ENCODE measurements at regions not wholly inside any gene's neighbourhood (a gene's known extent, or its start where the extent isn't known, plus 50 kb on each side); places are given as distances from the start of the nearest gene placed in this dataset.

DNA sequence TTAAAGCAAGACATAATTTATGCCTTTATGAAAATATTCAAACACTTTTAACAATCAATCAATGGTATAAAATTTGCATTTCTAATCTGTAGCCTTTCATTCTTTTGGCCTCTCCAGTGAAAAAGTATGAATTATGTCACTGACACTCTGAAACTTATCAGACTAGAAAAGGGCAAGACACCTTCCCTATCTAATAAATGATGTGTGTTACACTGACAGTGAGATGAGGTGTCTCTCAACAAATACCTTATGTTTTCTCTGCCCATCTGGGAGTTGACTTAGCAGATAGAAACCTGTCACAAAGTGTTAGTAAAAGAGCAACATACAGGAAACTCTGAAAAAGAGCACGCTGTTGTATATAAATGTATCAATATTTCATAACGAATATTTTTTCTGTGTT, 94.2 kb upstream of the TECRL start:
- Histone ChIP-seq H3K9me3 (ENCODE audit: insufficient read depth, low read length, severe bottlenecking) (no peaks in the 10 kb centered on the region), H3K4me2 (ENCODE audit: insufficient read depth, low read length) (no peak overlapping the region), H2AFZ (ENCODE audit: low read depth, low read length) (no peak overlapping the region), H3K27me3 (ENCODE audit: insufficient read depth, low read length, poor library complexity) (no peaks in the 10 kb centered on the region), H3K27ac (ENCODE audit: low read length) (no peak overlapping the region), H3K79me2 (ENCODE audit: insufficient read depth, low read length) (no peaks in the 10 kb centered on the region), H3K4me1 (ENCODE audit: insufficient read depth, low read length) (no peaks in the 10 kb centered on the region), H3K36me3 (ENCODE audit: insufficient read depth, low read length) (no peaks in the 10 kb centered on the region), H3K4me3 (ENCODE audit: low read depth in 1 of 2, low read length in 2 of 2) (no peak overlapping the region), H3K9ac (ENCODE audit: low read depth, low read length) (no peak overlapping the region), H4K20me1 (ENCODE audit: insufficient read depth, low read length) (no peaks in the 10 kb centered on the region)
- DNase-seq (no peak), ATAC-seq (ENCODE audit: insufficient read depth, low read depth) (no peak)
- no peak for TF ChIP-seq EZH2 (IDR thresholded peaks at IDR 0.05; ENCODE audit: borderline replicate concordance, low read depth, low read length, severe bottlenecking)
- TF ChIP-seq, protein P1, sequence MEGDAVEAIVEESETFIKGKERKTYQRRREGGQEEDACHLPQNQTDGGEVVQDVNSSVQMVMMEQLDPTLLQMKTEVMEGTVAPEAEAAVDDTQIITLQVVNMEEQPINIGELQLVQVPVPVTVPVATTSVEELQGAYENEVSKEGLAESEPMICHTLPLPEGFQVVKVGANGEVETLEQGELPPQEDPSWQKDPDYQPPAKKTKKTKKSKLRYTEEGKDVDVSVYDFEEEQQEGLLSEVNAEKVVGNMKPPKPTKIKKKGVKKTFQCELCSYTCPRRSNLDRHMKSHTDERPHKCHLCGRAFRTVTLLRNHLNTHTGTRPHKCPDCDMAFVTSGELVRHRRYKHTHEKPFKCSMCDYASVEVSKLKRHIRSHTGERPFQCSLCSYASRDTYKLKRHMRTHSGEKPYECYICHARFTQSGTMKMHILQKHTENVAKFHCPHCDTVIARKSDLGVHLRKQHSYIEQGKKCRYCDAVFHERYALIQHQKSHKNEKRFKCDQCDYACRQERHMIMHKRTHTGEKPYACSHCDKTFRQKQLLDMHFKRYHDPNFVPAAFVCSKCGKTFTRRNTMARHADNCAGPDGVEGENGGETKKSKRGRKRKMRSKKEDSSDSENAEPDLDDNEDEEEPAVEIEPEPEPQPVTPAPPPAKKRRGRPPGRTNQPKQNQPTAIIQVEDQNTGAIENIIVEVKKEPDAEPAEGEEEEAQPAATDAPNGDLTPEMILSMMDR (IDR thresholded peaks at IDR 0.05; ENCODE audit: borderline replicate concordance, extremely low read depth, low read length, poor library complexity, severe bottlenecking), result no peak

- ATAC-seq (ENCODE audit: insufficient read depth, low read depth), result no peak
- H3K27ac ChIP-seq (ENCODE audit: low read length), result no peak overlapping the region
- no peaks in the 10 kb centered on the region for H3K36me3 ChIP-seq (ENCODE audit: insufficient read depth, low read length)
- no peaks in the 10 kb centered on the region for H3K27me3 ChIP-seq (ENCODE audit: insufficient read depth, low read length, poor library complexity)
- H3K9ac ChIP-seq (ENCODE audit: low read depth, low read length), result no peak overlapping the region
- H3K79me2 ChIP-seq (ENCODE audit: insufficient read depth, low read length), result no peaks in the 10 kb centered on the region
- H3K4me3 ChIP-seq (ENCODE audit: low read depth in 1 of 2, low read length in 2 of 2), result no peak overlapping the region
- H3K9me3 ChIP-seq (ENCODE audit: insufficient read depth, low read length, severe bottlenecking), result no peaks in the 10 kb centered on the region
- H3K4me1 ChIP-seq (ENCODE audit: insufficient read depth, low read length), result no peaks in the 10 kb centered on the region
- no peak overlapping the region for H2AFZ ChIP-seq (ENCODE audit: low read depth, low read length)
- no peak overlapping the region for H3K4me2 ChIP-seq (ENCODE audit: insufficient read depth, low read length)
- no peak for TF ChIP-seq EZH2 (IDR thresholded peaks at IDR 0.05; ENCODE audit: borderline replicate concordance, low read depth, low read length, severe bottlenecking)
- TF ChIP-seq, protein P1 (IDR thresholded peaks at IDR 0.05; ENCODE audit: borderline replicate concordance, extremely low read depth, low read length, poor library complexity, severe bottlenecking), result no peak
- DNase-seq, result no peak
- H4K20me1 ChIP-seq (ENCODE audit: insufficient read depth, low read length), result no peaks in the 10 kb centered on the region
These were observed 88.2 kb upstream of the TECRL start for GRCh38 chr4:64497491-64497890.

- DNase-seq, result no peak
- no peak overlapping the region for H2AFZ ChIP-seq (ENCODE audit: low read depth, low read length)
- no peaks in the 10 kb centered on the region for H3K4me1 ChIP-seq (ENCODE audit: insufficient read depth, low read length)
- no peaks in the 10 kb centered on the region for H3K9me3 ChIP-seq (ENCODE audit: insufficient read depth, low read length, severe bottlenecking)
- no peaks in the 10 kb centered on the region for H3K27me3 ChIP-seq (ENCODE audit: insufficient read depth, low read length, poor library complexity)
- no peaks in the 10 kb centered on the region for H4K20me1 ChIP-seq (ENCODE audit: insufficient read depth, low read length)
- no peaks in the 10 kb centered on the region for H3K36me3 ChIP-seq (ENCODE audit: insufficient read depth, low read length)
- H3K27ac ChIP-seq (ENCODE audit: low read length), result no peak overlapping the region
- ATAC-seq (ENCODE audit: insufficient read depth, low read depth), result no peak
- no peaks in the 10 kb centered on the region for H3K79me2 ChIP-seq (ENCODE audit: insufficient read depth, low read length)
- no peak overlapping the region for H3K4me3 ChIP-seq (ENCODE audit: low read depth in 1 of 2, low read length in 2 of 2)
- TF ChIP-seq, protein P1 (IDR thresholded peaks at IDR 0.05; ENCODE audit: borderline replicate concordance, extremely low read depth, low read length, poor library complexity, severe bottlenecking), result no peak
- TF ChIP-seq EZH2 (IDR thresholded peaks at IDR 0.05; ENCODE audit: borderline replicate concordance, low read depth, low read length, severe bottlenecking), result no peak
- H3K9ac ChIP-seq (ENCODE audit: low read depth, low read length), result no peak overlapping the region
- H3K4me2 ChIP-seq (ENCODE audit: insufficient read depth, low read length), result no peak overlapping the region
These were observed 86.7 kb upstream of the TECRL start for GRCh38 chr4:64495946-64496345.

DNA sequence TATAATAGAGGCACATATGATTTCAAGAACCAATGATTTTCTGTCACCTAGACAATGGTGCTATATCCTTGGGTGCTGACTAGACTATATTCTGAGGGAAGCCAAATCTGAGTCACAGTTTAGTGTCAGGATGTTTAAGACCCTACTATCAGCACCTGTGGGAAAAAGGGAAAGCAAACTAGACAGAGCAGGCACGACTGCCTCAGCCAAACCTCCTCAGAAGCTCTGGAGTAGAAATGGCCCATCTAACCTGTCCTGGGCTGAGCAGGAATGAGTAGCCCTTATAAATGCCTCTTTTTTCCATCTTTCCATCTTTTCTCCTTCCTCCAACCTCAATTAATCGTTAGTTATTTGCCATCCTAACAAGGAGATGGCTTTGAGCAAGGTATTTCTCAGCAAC, 80.4 kb upstream of the TECRL start:
- no peak overlapping the region for H2AFZ ChIP-seq (ENCODE audit: low read depth, low read length)
- no peaks in the 10 kb centered on the region for H3K4me1 ChIP-seq (ENCODE audit: insufficient read depth, low read length)

More for the DNA sequence above, 80.4 kb upstream of the TECRL start:
- H3K4me2 ChIP-seq (ENCODE audit: insufficient read depth, low read length), result no peak overlapping the region
- no peak overlapping the region for H3K4me3 ChIP-seq (ENCODE audit: low read depth in 1 of 2, low read length in 2 of 2)
- H3K27ac ChIP-seq (ENCODE audit: low read length), result no peak overlapping the region
- no peak for ATAC-seq (ENCODE audit: insufficient read depth, low read depth)
- no peak overlapping the region for H3K9ac ChIP-seq (ENCODE audit: low read depth, low read length)
- H3K36me3 ChIP-seq (ENCODE audit: insufficient read depth, low read length), result no peaks in the 10 kb centered on the region
- TF ChIP-seq, protein P1 (IDR thresholded peaks at IDR 0.05; ENCODE audit: borderline replicate concordance, extremely low read depth, low read length, poor library complexity, severe bottlenecking), result no peak
- no peak for TF ChIP-seq EZH2 (IDR thresholded peaks at IDR 0.05; ENCODE audit: borderline replicate concordance, low read depth, low read length, severe bottlenecking)
- H3K79me2 ChIP-seq (ENCODE audit: insufficient read depth, low read length), result no peaks in the 10 kb centered on the region
- no peaks in the 10 kb centered on the region for H4K20me1 ChIP-seq (ENCODE audit: insufficient read depth, low read length)
- H3K27me3 ChIP-seq (ENCODE audit: insufficient read depth, low read length, poor library complexity), result no peaks in the 10 kb centered on the region
- no peak for DNase-seq
- H3K9me3 ChIP-seq (ENCODE audit: insufficient read depth, low read length, severe bottlenecking), result no peaks in the 10 kb centered on the region
